ENCODE measurements at regions not wholly inside any gene's neighbourhood (a gene's known extent, or its start where the extent isn't known, plus 50 kb on each side); places are given as distances from the start of the nearest gene placed in this dataset.
"Not testable (repeated sequence)": the region's sequence is repeated elsewhere in the genome, so short reads cannot be mapped to it uniquely, and the experiment has no call there.

DNA sequence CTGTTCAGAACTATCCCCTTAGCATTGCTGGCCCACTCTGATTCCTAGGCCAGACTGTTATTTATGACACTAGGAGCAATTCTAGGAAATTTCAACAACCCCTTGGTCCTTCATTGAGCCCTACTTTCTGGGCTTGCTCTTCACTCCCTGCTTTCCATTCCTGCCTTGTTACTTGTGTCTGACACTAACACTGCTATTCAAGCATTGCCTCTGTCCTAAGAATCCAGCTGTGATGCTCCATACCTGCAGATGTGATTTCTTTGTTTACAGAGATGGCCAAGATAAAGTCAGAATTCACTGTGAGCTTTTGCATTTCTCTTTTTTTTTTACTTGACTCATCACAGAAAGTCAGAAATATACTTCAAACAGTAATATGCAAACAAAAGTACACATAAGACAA, 377.2 kb upstream of the GOT2 start:
- no peak for DNase-seq

DNA sequence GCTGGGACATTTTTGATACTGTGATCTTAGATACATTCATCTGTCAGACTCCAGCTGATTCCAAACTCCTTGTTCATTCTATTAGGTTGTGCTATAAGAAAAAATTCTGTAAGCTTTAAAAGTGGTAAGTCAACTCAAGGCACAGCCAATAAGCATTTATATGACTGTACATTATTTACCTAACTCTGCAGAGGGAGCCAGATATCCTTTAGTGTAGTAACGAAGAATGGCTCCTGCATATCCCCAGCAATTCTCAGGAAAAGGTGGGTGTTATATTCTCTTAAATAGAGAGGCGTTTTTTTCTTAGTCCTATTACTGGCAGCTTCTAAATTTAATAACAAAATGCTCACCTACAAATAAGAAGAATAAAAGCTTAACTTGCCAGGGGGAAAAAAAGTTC, 374.3 kb upstream of the GOT2 start:
- no peak for DNase-seq

DNA sequence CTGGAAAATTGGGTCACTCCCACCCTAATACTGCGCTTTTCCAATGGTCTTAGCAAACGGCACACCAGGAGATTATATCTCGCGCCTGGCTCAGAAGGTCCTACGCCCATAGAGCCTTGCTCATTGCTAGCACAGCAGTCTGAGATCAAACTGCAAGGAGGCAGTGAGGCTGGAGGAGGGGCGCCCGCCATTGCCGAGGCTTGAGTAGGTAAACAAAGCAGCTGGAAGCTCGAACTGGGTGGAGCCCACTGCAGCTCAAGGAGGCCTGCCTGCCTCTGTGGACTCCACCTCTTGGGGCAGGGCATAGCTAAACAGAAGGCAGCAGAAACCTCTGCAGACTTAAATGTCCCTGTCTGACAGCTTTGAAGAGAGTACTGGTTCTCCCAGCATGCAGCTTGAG, 362.6 kb upstream of the GOT2 start:
- DNase-seq: not testable (repeated sequence)

GRCh38 chr16:59090541-59090940, 356.4 kb upstream of the GOT2 start:
- DNase-seq: no peak

GRCh38 chr16:59088431-59088830, 354.3 kb upstream of the GOT2 start:
- no peak for DNase-seq

DNA sequence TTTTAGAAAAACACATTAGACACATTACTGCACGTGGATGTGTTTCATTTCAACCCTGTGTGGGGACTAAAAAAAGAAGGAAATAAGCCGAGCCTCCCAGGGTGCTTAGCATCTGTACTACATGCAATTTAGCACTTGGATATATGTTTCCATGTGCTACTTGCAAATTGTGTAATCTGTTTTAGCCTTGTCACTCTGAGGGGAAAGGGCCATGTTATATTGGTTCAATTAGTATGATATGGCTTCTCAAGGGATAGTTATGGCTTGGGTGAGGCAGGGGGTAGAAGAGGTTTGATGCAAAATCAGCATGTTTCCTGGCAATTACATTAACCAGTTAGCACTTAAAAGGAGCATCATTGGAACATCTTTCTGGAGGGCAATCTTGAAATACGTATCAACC, 353.5 kb upstream of the GOT2 start:
- DNase-seq: no peak

DNA sequence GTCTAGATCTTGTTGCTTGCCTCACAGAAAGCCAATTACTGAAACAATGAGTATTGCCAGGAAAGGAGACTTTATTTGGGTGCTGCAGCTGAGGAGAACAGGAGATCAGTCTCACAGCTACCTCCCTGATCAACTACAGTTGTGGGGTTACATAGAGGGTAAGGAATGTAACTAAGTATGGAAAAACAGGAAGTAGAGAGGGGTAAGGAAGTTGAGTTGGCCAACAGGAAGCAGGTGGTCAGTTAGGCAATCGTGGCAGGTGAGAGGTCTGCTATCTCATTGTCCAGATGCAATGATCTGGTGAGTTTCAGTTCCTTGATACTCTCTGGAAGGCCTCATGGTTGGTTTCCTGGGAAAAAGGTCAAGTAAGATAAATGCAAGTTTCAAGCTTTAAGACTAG, 333.1 kb upstream of the GOT2 start:
- no peak for DNase-seq

- DNase-seq: no peak
Measured at GRCh38 chr16:59060207-59060606, 326.1 kb upstream of the GOT2 start.

DNA sequence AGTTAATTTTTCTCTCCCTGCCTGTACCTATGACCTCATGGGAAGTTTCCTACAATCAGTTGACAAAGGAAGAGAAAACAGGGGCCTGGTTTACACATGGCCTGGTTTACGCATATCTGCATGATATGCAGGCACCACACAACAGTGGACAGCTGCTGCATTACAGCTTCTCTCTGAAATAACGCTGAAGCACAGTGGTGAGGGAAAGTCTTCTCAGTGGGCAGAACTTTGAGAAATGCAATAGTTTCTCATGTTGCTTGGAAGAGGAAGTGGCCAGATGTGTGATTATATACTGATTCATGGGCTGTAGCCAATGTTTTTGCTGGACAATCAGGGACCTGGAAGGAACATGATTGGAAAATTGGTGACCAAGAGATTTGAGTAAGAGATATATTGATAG, 324.1 kb upstream of the GOT2 start:
- no peak for DNase-seq

DNA sequence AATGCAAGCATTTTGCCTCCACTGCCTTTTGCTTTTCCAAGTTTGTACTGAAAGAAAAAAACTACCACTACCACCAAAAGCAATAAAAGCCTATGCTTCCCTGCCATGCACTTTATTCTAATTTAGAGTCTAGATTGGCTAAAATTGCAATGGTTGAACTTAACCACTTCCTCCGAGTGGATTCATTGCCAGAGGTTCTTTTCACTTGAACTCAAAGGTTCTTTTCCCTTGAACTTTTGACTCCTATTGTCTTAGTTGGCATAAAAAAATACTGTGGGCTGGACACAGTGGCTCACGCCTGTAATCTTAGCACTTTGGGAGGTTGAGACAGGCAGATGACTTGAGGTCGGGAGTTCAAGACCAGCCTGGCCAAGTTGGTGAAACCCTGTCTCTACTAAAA, 319.8 kb upstream of the GOT2 start:
- no peak for DNase-seq

GRCh38 chr16:59052231-59052630, 318.1 kb upstream of the GOT2 start:
- no peak for DNase-seq

DNA sequence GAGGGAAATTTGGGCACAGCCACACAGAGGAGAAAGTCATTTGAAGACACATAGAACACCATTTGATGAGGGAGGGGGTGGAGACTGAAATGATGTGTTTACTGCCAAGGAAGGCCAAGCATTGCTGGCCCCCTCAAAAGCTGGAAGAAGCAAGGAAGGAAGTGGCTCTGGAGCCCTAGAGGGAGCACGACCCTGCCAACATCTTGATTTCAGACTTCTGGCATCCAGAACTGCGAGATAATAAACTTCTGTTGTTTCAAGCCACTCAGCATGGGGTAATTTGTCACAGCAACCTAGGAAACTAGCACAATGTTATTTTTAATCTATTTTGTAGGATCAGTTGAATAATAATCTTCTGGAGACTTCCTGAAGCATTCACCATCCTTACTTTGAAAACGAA, 314.8 kb upstream of the GOT2 start:
- DNase-seq: no peak

DNA sequence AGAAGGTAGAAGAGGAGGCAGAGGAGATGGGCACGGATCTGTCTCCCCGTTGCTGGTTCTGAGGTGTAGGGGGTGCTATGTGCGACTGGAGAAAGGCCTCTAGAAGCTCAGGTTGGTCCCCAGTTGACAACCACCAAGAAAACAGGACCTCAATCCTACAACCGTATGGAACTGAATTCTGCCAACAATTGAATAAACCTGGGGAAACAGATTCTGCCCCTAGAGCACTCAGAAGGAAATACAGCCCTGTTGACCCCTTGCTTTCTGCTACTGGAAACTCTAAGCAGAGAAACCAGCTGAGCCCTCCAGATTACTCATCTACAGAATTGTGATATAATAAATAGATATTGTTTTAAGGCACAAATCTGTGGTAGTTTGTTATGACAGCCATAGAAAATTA, 313.0 kb upstream of the GOT2 start:
- no peak for DNase-seq

DNA sequence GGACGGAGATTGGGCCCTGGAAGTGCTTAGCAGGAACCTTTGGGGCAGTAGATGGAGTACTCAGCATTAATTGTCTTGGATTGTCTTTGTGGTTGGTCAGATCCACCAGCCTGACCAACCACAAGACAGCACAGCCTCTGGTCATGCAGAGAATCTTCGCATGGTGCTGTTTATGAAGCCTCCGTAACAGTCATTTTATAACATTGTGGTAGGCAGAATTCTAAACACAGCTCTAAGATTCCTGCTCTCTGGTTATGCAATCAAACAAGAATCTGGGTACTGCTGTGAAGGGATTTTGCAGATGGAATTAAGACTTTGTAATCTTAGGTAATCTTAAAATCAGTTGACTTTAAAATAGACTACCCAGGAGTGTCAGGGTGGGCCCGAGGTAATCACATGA, 312.2 kb upstream of the GOT2 start:
- no peak for DNase-seq

DNA sequence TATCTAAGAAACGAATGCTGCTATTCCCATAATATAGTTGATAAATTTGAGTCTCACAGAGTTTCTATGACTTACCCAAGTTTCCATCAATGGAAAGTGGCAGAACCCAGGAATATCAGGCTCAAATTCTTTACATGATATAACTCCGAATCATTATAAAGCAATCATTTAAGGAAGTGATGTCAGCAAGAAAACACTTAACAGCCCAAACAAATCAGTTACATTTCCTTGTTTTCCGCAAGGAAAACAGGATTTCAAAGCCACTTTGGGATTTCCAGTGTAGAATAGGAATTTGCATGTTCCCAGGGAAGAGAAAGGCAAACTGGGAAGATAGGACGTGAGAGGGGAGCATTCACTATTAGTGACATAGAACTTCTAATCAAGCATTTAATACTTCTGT, 311.4 kb upstream of the GOT2 start:
- no peak for DNase-seq

- DNase-seq: no peak
Measured at GRCh38 chr16:59044616-59045015, 310.5 kb upstream of the GOT2 start.

- no peak for DNase-seq
Measured at GRCh38 chr16:59042301-59042700, 308.2 kb upstream of the GOT2 start.

- DNase-seq: no peak
Measured at GRCh38 chr16:59039066-59039720, 305.1 kb upstream of the GOT2 start.

- no peak for DNase-seq
Measured at GRCh38 chr16:59030923-59031485, 296.9 kb upstream of the GOT2 start.

GRCh38 chr16:59021751-59022150, 287.6 kb upstream of the GOT2 start:
- DNase-seq: no peak

GRCh38 chr16:59013930-59014329, 279.8 kb upstream of the GOT2 start:
- DNase-seq: no peak

DNA sequence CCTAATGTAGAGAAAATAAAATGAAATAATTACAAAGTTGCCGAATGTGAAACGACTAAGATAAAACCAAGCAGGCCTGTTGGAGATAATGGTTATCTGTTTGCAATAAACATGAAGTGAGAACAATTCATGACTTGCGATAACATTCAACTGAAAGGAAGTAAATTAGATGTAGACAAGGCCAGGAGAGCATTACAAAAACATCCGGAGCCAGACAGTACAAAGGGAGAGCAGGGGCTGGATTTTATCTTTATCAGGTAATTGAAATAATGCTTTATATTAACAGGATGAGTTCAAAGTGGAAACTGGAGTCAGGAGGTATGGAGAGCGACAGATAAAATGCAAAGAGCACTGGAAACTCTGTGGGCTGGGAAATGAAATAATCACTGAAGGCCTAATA, 265.6 kb upstream of the GOT2 start:
- no peak for DNase-seq

DNA sequence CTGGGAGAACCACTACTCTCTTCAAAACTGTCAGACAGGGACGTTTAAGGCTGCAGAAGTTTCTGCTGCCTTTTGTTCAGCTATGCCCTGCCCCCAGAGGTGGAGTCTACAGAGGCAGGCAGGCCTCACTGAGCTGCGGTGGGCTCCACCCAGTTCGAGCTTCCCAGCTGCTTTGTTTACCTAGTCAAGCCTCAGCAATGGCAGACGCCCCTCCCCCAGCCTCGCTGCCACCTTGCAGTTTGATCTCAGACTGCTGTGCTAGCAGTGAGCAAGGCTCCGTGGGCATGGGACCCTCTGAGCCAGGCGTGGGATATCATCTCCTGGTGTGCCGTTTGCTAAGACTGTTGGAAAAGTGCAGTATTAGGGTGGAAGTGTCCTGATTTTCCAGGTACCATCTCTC, 258.6 kb upstream of the GOT2 start:
- not testable (repeated sequence) for DNase-seq

GRCh38 chr16:58983181-58983965, 249.3 kb upstream of the GOT2 start:
- not testable (repeated sequence) for DNase-seq

DNA sequence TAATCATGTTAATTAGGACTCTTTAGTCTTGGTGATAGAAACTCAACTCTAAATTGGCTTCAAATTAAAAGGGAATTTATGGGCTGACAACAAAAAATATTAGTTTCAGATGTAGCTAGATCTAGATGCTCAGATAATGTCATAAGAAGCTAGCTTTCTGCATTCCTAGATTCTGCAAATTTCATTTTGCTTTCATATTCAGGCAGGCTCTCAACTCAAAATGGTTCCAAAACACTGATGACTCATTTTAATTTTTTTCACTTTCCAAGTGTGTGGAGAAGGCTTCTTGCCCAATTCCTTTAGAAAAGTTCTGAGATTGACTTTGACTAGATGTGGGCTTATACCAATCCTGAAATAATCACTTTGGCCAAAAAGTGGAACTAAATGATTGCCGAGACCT, 236.7 kb upstream of the GOT2 start:
- DNase-seq: no peak

All from activated CD8-positive, alpha-beta memory T cell treated with anti-CD3 and anti-CD28 coated beads, Interleukin-2, amount 50 U/mL, for 48 hours (primary cell).